ENCODE measurements at regions not wholly inside any gene's neighbourhood (a gene's known extent, or its start where the extent isn't known, plus 50 kb on each side); places are given as distances from the start of the nearest gene placed in this dataset.

DNA sequence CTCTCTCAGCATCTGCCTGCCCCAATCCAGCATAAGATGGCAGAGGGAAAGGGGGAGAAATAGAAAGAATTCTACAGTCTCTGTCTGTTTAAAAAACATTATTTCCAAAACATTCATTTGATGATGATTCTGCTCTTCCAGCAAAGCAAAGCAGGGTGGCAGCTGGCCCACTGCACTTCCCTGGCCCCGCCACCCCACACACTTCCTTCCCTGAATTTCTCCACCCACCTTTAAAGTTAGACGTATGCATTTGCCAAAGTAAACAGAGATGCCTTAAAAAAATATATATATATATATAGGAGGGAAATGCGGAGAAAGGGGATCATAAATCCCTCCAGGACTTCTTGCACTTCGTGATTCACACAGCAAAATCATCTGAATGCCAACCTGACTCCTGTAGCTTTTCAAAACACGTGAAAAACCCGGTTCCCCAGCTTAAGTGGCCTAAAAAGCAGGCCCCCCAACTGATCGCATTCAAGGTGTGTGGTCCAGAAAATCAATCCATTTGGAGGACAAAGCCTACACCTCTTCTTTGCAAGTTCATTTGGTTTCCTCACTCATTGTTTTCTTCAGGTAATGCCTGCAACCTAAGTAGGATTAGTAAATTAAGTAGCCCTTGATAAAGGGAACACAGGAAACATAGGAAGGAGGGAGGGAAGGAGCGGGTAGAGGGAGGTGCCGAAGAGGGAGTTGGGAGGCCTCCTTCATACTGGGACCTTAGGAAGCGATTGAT is 68.8 kb downstream of the LLPH start:
- peaks cover 10% of the 10 kb centered on the region for H3K4me1 Mint-ChIP-seq (ENCODE audit: unreplicated experiment)
- TF ChIP-seq, protein P1, sequence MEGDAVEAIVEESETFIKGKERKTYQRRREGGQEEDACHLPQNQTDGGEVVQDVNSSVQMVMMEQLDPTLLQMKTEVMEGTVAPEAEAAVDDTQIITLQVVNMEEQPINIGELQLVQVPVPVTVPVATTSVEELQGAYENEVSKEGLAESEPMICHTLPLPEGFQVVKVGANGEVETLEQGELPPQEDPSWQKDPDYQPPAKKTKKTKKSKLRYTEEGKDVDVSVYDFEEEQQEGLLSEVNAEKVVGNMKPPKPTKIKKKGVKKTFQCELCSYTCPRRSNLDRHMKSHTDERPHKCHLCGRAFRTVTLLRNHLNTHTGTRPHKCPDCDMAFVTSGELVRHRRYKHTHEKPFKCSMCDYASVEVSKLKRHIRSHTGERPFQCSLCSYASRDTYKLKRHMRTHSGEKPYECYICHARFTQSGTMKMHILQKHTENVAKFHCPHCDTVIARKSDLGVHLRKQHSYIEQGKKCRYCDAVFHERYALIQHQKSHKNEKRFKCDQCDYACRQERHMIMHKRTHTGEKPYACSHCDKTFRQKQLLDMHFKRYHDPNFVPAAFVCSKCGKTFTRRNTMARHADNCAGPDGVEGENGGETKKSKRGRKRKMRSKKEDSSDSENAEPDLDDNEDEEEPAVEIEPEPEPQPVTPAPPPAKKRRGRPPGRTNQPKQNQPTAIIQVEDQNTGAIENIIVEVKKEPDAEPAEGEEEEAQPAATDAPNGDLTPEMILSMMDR (IDR thresholded peaks at IDR 0.05; ENCODE audit: unreplicated experiment) = no peak
- H3K4me3 Mint-ChIP-seq (ENCODE audit: unreplicated experiment) = no peak overlapping the region
- H3K36me3 Mint-ChIP-seq (ENCODE audit: low read depth, unreplicated experiment) = no peaks in the 10 kb centered on the region
- no peaks in the 10 kb centered on the region for H3K9me3 Mint-ChIP-seq (ENCODE audit: unreplicated experiment)
- no peak for DNase-seq (ENCODE audit: low spot score)
- H3K27ac Mint-ChIP-seq (ENCODE audit: unreplicated experiment) = no peak overlapping the region
- no peaks in the 10 kb centered on the region for H3K27me3 Mint-ChIP-seq (ENCODE audit: unreplicated experiment)

DNA sequence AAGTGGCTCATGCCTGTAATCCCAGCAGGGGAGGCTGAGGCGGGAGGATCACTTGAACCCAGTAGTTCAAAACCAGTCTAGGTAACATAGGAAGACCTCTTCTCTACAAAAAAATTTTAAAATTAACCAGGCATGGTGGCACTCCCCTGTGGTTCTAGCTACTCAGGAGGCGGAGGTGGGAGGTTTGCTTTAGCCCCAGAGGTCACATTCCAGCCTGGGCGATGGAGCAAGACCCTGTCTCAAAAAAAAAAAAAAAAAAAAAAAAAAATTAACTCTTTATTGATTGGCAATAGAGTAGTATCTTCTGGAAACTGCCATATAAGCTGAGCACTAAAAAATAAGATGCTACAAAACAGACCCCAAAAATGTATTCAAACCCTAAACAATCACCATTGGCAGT is 69.5 kb downstream of the LLPH start:
- Mint-ChIP-seq H3K9me3 (ENCODE audit: unreplicated experiment) (no peaks in the 10 kb centered on the region), H3K4me3 (ENCODE audit: unreplicated experiment) (no peak overlapping the region), H3K4me1 (ENCODE audit: unreplicated experiment) (peaks cover 9% of the 10 kb centered on the region), H3K27me3 (ENCODE audit: unreplicated experiment) (no peaks in the 10 kb centered on the region), H3K27ac (ENCODE audit: unreplicated experiment) (no peak overlapping the region), H3K36me3 (ENCODE audit: low read depth, unreplicated experiment) (no peaks in the 10 kb centered on the region)
- DNase-seq (ENCODE audit: low spot score) = no peak
- TF ChIP-seq, protein P1 (IDR thresholded peaks at IDR 0.05; ENCODE audit: unreplicated experiment) = no peak

DNA sequence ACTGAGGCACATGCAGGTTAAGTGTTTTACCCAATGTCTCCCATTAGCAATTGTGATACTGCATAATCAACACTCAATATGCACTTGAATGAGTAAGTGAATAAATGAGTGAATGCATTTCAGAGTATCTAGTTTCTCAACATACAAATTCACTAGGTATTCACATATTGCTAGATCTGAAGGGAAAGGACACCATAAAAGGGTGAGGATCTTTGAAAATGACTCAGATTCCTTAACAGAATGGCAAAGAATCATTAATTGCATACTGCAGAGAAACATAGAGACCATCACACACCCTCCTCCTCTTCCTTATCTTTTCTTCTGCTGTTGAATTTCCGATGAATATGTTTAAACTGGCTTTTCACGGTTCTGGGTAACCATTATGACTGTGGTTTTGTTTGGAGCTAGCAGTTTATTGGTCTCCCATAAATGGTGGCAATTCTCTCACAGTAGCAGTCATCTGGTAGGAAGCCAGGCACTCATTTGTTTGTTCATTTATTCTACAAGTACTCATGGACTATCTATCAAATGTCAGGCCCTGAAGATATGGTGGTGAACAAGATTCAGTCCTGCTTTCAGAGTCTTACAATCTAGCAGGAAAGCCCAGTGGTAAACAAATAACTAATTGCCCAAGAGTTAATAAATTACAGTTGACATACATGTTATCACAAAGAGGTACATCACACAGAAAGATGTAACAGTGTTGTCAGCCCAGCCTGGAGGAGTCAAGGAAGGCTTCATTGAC is 70.2 kb downstream of the LLPH start:
- H3K9me3 Mint-ChIP-seq (ENCODE audit: unreplicated experiment) = no peaks in the 10 kb centered on the region
- TF ChIP-seq, protein P1 (IDR thresholded peaks at IDR 0.05; ENCODE audit: unreplicated experiment) = no peak
- H3K4me3 Mint-ChIP-seq (ENCODE audit: unreplicated experiment) = no peak overlapping the region
- no peaks in the 10 kb centered on the region for H3K27me3 Mint-ChIP-seq (ENCODE audit: unreplicated experiment)
- H3K27ac Mint-ChIP-seq (ENCODE audit: unreplicated experiment) = no peak overlapping the region
- no peak for DNase-seq (ENCODE audit: low spot score)
- no peaks in the 10 kb centered on the region for H3K36me3 Mint-ChIP-seq (ENCODE audit: low read depth, unreplicated experiment)
- H3K4me1 Mint-ChIP-seq (ENCODE audit: unreplicated experiment) = peaks cover 9% of the 10 kb centered on the region

DNA sequence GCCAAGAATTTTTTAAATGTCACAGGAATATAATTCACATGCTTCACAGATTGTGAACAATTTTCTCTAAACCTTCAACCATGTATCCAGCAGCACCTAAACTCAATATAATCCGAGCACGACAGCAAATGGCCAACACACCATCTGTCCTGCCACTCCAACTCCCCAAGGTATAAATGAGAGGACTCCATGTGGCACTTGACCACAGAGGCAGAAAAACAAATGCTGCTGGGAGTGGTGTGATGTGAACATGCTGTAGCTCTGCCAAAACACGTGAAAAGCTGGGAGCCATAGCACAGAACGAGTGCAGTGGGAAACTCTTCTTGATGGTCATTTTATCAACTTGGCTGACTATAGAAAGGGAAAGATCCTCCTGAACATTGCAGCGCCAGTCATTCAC is 70.9 kb downstream of the LLPH start:
- Mint-ChIP-seq H3K4me3 (ENCODE audit: unreplicated experiment) (no peak overlapping the region), H3K27ac (ENCODE audit: unreplicated experiment) (no peak overlapping the region), H3K9me3 (ENCODE audit: unreplicated experiment) (no peaks in the 10 kb centered on the region), H3K4me1 (ENCODE audit: unreplicated experiment) (peaks cover 9% of the 10 kb centered on the region), H3K27me3 (ENCODE audit: unreplicated experiment) (no peaks in the 10 kb centered on the region), H3K36me3 (ENCODE audit: low read depth, unreplicated experiment) (no peaks in the 10 kb centered on the region)
- TF ChIP-seq, protein P1 (IDR thresholded peaks at IDR 0.05; ENCODE audit: unreplicated experiment) = no peak
- DNase-seq (ENCODE audit: low spot score) = no peak

DNA sequence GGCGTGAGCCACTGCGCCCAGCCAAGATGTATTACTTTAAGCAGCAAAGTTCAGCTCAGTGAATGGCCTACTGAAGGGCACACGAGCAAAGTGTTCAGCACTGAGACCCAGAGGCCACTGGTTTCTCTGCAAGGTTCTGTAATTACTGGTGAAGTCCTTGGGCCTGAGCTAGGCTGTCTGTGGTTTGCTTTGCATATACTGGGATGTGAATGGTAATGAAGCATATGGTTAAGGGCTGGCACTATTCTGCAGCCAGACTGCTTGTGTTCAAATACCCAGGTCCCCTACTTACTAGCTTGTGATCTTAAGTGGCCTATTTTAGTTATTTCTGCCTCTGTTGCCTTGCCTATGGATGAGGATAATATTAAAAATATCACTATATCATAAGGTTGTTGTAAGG is 72.0 kb downstream of the LLPH start:
- Mint-ChIP-seq H3K9me3 (ENCODE audit: unreplicated experiment) (no peaks in the 10 kb centered on the region), H3K27me3 (ENCODE audit: unreplicated experiment) (no peaks in the 10 kb centered on the region), H3K4me3 (ENCODE audit: unreplicated experiment) (no peak overlapping the region), H3K4me1 (ENCODE audit: unreplicated experiment) (peaks cover 9% of the 10 kb centered on the region), H3K36me3 (ENCODE audit: low read depth, unreplicated experiment) (no peaks in the 10 kb centered on the region), H3K27ac (ENCODE audit: unreplicated experiment) (no peak overlapping the region)
- DNase-seq (ENCODE audit: low spot score) = no peak
- TF ChIP-seq, protein P1 (IDR thresholded peaks at IDR 0.05; ENCODE audit: unreplicated experiment) = no peak
